Colonic mucosa (tissue), 4 donors: ENCODE measurements at regions not wholly inside any gene's neighbourhood (a gene's known extent, or its start where the extent isn't known, plus 50 kb on each side); places are given as distances from the start of the nearest gene placed in this dataset.

Experiments used
- DNase-seq: peaks from one replicate; pipeline ENCODE4 v3.0.0-alpha.2; 2020
- H3K27ac ChIP-seq: fragments of 200-600 bp; one replicate; pipeline ENCODE4 v1.8.0; 2021
- H3K27me3 ChIP-seq: fragments of 200-600 bp; one replicate; pipeline ENCODE4 v1.8.0; 2021
- H3K36me3 ChIP-seq: fragments of 200-600 bp; one replicate; pipeline ENCODE4 v1.8.0; 2021
- H3K4me1 ChIP-seq: fragments of 200-600 bp; one replicate; pipeline ENCODE4 v1.8.0; 2021; ENCODE audit warnings: mild to moderate bottlenecking
- H3K4me3 ChIP-seq: fragments of 200-600 bp; one replicate; pipeline ENCODE4 v1.8.0; 2021
- H3K9ac ChIP-seq, 2 donors: one replicate each; pipeline ENCODE4 v1.7.0; 2013; ENCODE audit warnings: control low read depth in 2 of 2, low read depth in 2 of 2, low read length in 2 of 2
- H3K9me3 ChIP-seq: fragments of 200-600 bp; one replicate; pipeline ENCODE4 v1.8.0; 2021
- CTCF ChIP-seq: fragments of 200-600 bp; IDR thresholded peaks from one replicate; pipeline ENCODE4 v1.8.0; 2022; ENCODE audit warnings: antibody characterized with exemption, mild to moderate bottlenecking
- intact Hi-C: fragments of 100-400 bp; cut with DNase I; formaldehyde crosslinking; loops from one replicate; pipeline ENCODE4 v1.14.1; 2022
- donor health status: healthy.
- donor health status: DM: no; HTN: no; CAD: no.
- donor health status: DM: no; HTN: no; CAD: no.

- no peak for TF ChIP-seq CTCF
- H3K4me3 ChIP-seq: no peak overlapping the region
- no peaks in the 10 kb centered on the region for H3K36me3 ChIP-seq
- H3K27ac ChIP-seq: no peak overlapping the region
- H3K27me3 ChIP-seq: no peaks in the 10 kb centered on the region
- DNase-seq: no peak
- H3K4me1 ChIP-seq: no peaks in the 10 kb centered on the region
- no peak overlapping the region for H3K9ac ChIP-seq
- intact Hi-C loops: no loop called here
- H3K9me3 ChIP-seq: no peaks in the 10 kb centered on the region
Measured at GRCh38 chrX:16516232-16516876, 133.6 kb upstream of the S100G start.

GRCh38 chrX:16517039-16517605 is 132.8 kb upstream of the S100G start:
- H3K4me1 ChIP-seq: no peaks in the 10 kb centered on the region
- H3K9me3 ChIP-seq: no peaks in the 10 kb centered on the region
- no peak overlapping the region for H3K27ac ChIP-seq
- intact Hi-C loops: no loop called here
- TF ChIP-seq CTCF: no peak
- no peak overlapping the region for H3K4me3 ChIP-seq
- no peaks in the 10 kb centered on the region for H3K36me3 ChIP-seq
- no peak for DNase-seq
- no peak overlapping the region for H3K9ac ChIP-seq
- H3K27me3 ChIP-seq: no peaks in the 10 kb centered on the region

- Histone ChIP-seq H3K36me3 (no peaks in the 10 kb centered on the region), H3K27me3 (no peaks in the 10 kb centered on the region), H3K9me3 (no peaks in the 10 kb centered on the region), H3K27ac (no peak overlapping the region), H3K9ac (no peak overlapping the region), H3K4me3 (no peak overlapping the region), H3K4me1 (no peaks in the 10 kb centered on the region)
- intact Hi-C loops: no loop called here
- DNase-seq: no peak
- TF ChIP-seq CTCF: no peak
Measured at GRCh38 chrX:16518131-16518530, 131.8 kb upstream of the S100G start.

- H3K4me3 ChIP-seq: no peak overlapping the region
- no peak for TF ChIP-seq CTCF
- H3K27me3 ChIP-seq: no peaks in the 10 kb centered on the region
- H3K9me3 ChIP-seq: no peaks in the 10 kb centered on the region
- H3K27ac ChIP-seq: no peak overlapping the region
- no peak overlapping the region for H3K9ac ChIP-seq
- intact Hi-C loops: no loop called here
- no peaks in the 10 kb centered on the region for H3K4me1 ChIP-seq
- no peak for DNase-seq
- no peaks in the 10 kb centered on the region for H3K36me3 ChIP-seq
Measured at GRCh38 chrX:16524316-16524715, 125.6 kb upstream of the S100G start.

GRCh38 chrX:16526003-16526402 is 124.0 kb upstream of the S100G start:
- Histone ChIP-seq H3K4me3 (no peak overlapping the region), H3K4me1 (no peaks in the 10 kb centered on the region), H3K36me3 (no peaks in the 10 kb centered on the region), H3K9ac (no peak overlapping the region), H3K27me3 (no peaks in the 10 kb centered on the region), H3K9me3 (no peaks in the 10 kb centered on the region), H3K27ac (no peak overlapping the region)
- no peak for DNase-seq
- intact Hi-C loops: no loop called here
- no peak for TF ChIP-seq CTCF
